ENCODE measurements at regions not wholly inside any gene's neighbourhood (a gene's known extent, or its start where the extent isn't known, plus 50 kb on each side); places are given as distances from the start of the nearest gene placed in this dataset.

- TF ChIP-seq POLR2A (IDR thresholded peaks at IDR 0.05) (no peak), CTCF (IDR thresholded peaks at IDR 0.05) (no peak)
Observed at GRCh38 chr17:71921796-71922195, 199.0 kb upstream of the SOX9 start.
